HG03442 (cell line): ENCODE measurements at regions not wholly inside any gene's neighbourhood (a gene's known extent, or its start where the extent isn't known, plus 50 kb on each side); places are given as distances from the start of the nearest gene placed in this dataset.
"Not testable (repeated sequence)": the region's sequence is repeated elsewhere in the genome, so short reads cannot be mapped to it uniquely, and the experiment has no call there.

Source experiments
- ATAC-seq: cut with Tn5 transposase; IDR thresholded peaks from one replicate; pipeline ENCODE4 v1.9.1; 2021; ENCODE audit warnings: mild to moderate bottlenecking, moderate library complexity; ENCODE audit not compliant: unreplicated experiment

- no peak for ATAC-seq
These were observed 397.7 kb downstream of the NUP35 start for GRCh38 chr2:183521911-183522310.

GRCh38 chr2:183522489-183523266, 398.4 kb downstream of the NUP35 start:
- ATAC-seq, result no peak

GRCh38 chr2:183530333-183530901, 406.2 kb downstream of the NUP35 start:
- ATAC-seq, result peak; percentile 94

- no peak for ATAC-seq
These were observed 408.3 kb downstream of the NUP35 start for GRCh38 chr2:183532514-183532913.

GRCh38 chr2:183533021-183533420, 408.8 kb downstream of the NUP35 start:
- ATAC-seq, result no peak

GRCh38 chr2:183536290-183536689, 412.0 kb downstream of the NUP35 start:
- no peak for ATAC-seq

GRCh38 chr2:183536714-183537113, 412.5 kb downstream of the NUP35 start:
- ATAC-seq, result no peak

- ATAC-seq, result no peak
These were observed 417.5 kb downstream of the NUP35 start for GRCh38 chr2:183541766-183542165.

GRCh38 chr2:183542606-183543005, 418.4 kb downstream of the NUP35 start:
- ATAC-seq, result no peak

- ATAC-seq, result peak; percentile 8
These were observed 419.0 kb downstream of the NUP35 start for GRCh38 chr2:183543222-183543621.

- ATAC-seq, result peak; percentile 92
These were observed 419.5 kb downstream of the NUP35 start for GRCh38 chr2:183543731-183544130.

GRCh38 chr2:183546560-183547350, 422.5 kb downstream of the NUP35 start:
- ATAC-seq, result not testable (repeated sequence)

GRCh38 chr2:183552716-183553115, 428.5 kb downstream of the NUP35 start:
- ATAC-seq, result no peak

GRCh38 chr2:183564726-183565125, 440.5 kb downstream of the NUP35 start:
- ATAC-seq, result no peak

GRCh38 chr2:183575481-183575880, 451.2 kb downstream of the NUP35 start:
- no peak for ATAC-seq

GRCh38 chr2:183579686-183580085, 455.4 kb downstream of the NUP35 start:
- no peak for ATAC-seq

- no peak for ATAC-seq
These were observed 468.0 kb downstream of the NUP35 start for GRCh38 chr2:183592271-183592670.

GRCh38 chr2:183594150-183594549, 469.9 kb downstream of the NUP35 start:
- no peak for ATAC-seq

- ATAC-seq, result no peak
These were observed 473.6 kb downstream of the NUP35 start for GRCh38 chr2:183597841-183598240.

- ATAC-seq, result no peak
These were observed 479.8 kb downstream of the NUP35 start for GRCh38 chr2:183604065-183604464.

GRCh38 chr2:183605440-183605839, 481.2 kb downstream of the NUP35 start:
- no peak for ATAC-seq
